Neural progenitor cell (in vitro differentiated cells): ENCODE measurements at regions not wholly inside any gene's neighbourhood (a gene's known extent, or its start where the extent isn't known, plus 50 kb on each side); places are given as distances from the start of the nearest gene placed in this dataset.

Experiments used
- DNase-seq: peaks from one replicate; pipeline ENCODE4 v3.0.0-alpha.2; 2016; ENCODE audit warnings: low spot score
- H2AFZ ChIP-seq: fragments of 200-600 bp; sonication (generic); replicated peaks from 2 replicates; pipeline ENCODE4 v1.6.1; 2016; ENCODE audit warnings: antibody characterized with exemption
- H3F3A ChIP-seq: fragments of 200-600 bp; sonication (generic); 2 replicates; pipeline ENCODE4 v1.6.1; 2016; ENCODE audit warnings: antibody characterized with exemption, low read depth
- H3K27ac ChIP-seq: fragments of 200-600 bp; sonication (generic); 2 replicates; pipeline ENCODE4 v1.5.1; 2016; ENCODE audit warnings: mild to moderate bottlenecking
- H3K27me3 ChIP-seq: fragments of 200-600 bp; sonication (generic); 2 replicates; pipeline ENCODE4 v1.6.1; 2016; ENCODE audit warnings: mild to moderate bottlenecking, moderate library complexity
- H3K36me3 ChIP-seq: fragments of 200-600 bp; sonication (generic); 2 replicates; pipeline ENCODE4 v1.5.1; 2016
- H3K4me1 ChIP-seq: fragments of 200-600 bp; sonication (generic); 2 replicates; pipeline ENCODE4 v1.6.1; 2016; ENCODE audit warnings: mixed run types
- H3K4me2 ChIP-seq: fragments of 200-600 bp; sonication (generic); 2 replicates; pipeline ENCODE4 v1.6.1; 2016
- H3K4me3 ChIP-seq: fragments of 200-600 bp; sonication (generic); 2 replicates; pipeline ENCODE4 v1.5.1; 2016
- H3K79me2 ChIP-seq: fragments of 200-600 bp; sonication (generic); 2 replicates; pipeline ENCODE4 v1.6.1; 2016; ENCODE audit warnings: low read depth
- H3K9ac ChIP-seq: fragments of 200-600 bp; sonication (generic); 2 replicates; pipeline ENCODE4 v1.6.1; 2016
- H3K9me3 ChIP-seq: fragments of 200-600 bp; sonication (generic); 2 replicates; pipeline ENCODE4 v1.5.1; 2016; ENCODE audit warnings: low read depth
- H4K20me1 ChIP-seq: fragments of 200-600 bp; sonication (generic); 2 replicates; pipeline ENCODE4 v1.6.1; 2016; ENCODE audit warnings: low read depth
- H3K27ac Mint-ChIP-seq: 3 replicates; pipeline ENCODE4 v1.8.0; 2021; ENCODE audit warnings: mixed read lengths
- H3K27me3 Mint-ChIP-seq: 2 replicates; pipeline ENCODE4 v1.8.0; 2022; ENCODE audit warnings: low read depth, mild to moderate bottlenecking, inconsistent platforms, moderate library complexity, mixed read lengths; ENCODE audit not compliant: insufficient read depth
- H3K36me3 Mint-ChIP-seq: 3 replicates; pipeline ENCODE4 v1.8.0; 2021; ENCODE audit warnings: mixed read lengths
- H3K4me1 Mint-ChIP-seq: 3 replicates; pipeline ENCODE4 v1.8.0; 2021; ENCODE audit warnings: mixed read lengths
- H3K4me3 Mint-ChIP-seq: 3 replicates; pipeline ENCODE4 v1.8.0; 2021; ENCODE audit warnings: mild to moderate bottlenecking, moderate library complexity, mixed read lengths
- H3K9me3 Mint-ChIP-seq: 3 replicates; pipeline ENCODE4 v1.8.0; 2020; ENCODE audit warnings: mixed read lengths
- EZH2 ChIP-seq: fragments of 200-600 bp; sonication (generic); IDR thresholded peaks from 2 replicates; pipeline ENCODE4 v1.6.1; 2017; ENCODE audit warnings: antibody characterized with exemption, mild to moderate bottlenecking, moderate library complexity
- EZH2phosphoT487 ChIP-seq: fragments of 200-600 bp; sonication (generic); IDR thresholded peaks from 2 replicates; pipeline ENCODE4 v1.6.1; 2017; ENCODE audit warnings: antibody characterized with exemption
- TF ChIP-seq, protein P1 (sequence below): fragments of 200-600 bp; sonication (generic); IDR thresholded peaks from 2 replicates; pipeline ENCODE4 v1.5.1; 2017; ENCODE audit warnings: antibody characterized with exemption, mild to moderate bottlenecking

DNA sequence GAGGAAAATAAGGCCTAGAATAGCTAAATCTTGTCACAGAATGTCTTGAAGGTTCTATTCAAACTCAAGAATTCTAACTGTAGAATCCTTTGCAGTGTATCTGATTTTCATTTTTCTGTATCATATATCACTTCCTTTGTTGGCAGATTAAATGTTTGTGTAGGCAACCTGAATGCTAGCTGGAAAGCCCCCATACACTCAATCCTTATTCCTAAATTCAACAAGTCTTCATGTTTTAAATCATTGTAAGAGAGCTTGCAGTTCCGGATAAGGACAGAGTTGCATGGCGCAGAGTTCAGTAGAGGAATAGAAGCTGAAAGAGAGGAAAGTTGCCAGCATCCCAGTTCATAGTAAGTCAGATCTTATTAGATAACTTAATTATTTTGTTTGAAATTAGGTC is 242.0 kb upstream of the SEMA6D start:
- Histone ChIP-seq H3K4me2 (no peak overlapping the region), H3K36me3 (no peaks in the 10 kb centered on the region), H3K4me3 (no peak overlapping the region), H3K9me3 (no peaks in the 10 kb centered on the region), H3K4me1 (no peaks in the 10 kb centered on the region), H3K27ac (no peak overlapping the region), H3K9ac (no peak overlapping the region), H3F3A (no peaks in the 10 kb centered on the region), H2AFZ (no peak overlapping the region), H3K79me2 (no peaks in the 10 kb centered on the region), H3K27me3 (no peaks in the 10 kb centered on the region), H4K20me1 (no peaks in the 10 kb centered on the region)
- Mint-ChIP-seq H3K9me3 (peaks cover 2% of the 10 kb centered on the region), H3K4me3 (no peak overlapping the region), H3K27me3 (no peaks in the 10 kb centered on the region), H3K36me3 (no peaks in the 10 kb centered on the region), H3K4me1 (peaks cover 9% of the 10 kb centered on the region), H3K27ac (no peak overlapping the region)
- TF ChIP-seq EZH2 = no peak
- TF ChIP-seq, protein P1, sequence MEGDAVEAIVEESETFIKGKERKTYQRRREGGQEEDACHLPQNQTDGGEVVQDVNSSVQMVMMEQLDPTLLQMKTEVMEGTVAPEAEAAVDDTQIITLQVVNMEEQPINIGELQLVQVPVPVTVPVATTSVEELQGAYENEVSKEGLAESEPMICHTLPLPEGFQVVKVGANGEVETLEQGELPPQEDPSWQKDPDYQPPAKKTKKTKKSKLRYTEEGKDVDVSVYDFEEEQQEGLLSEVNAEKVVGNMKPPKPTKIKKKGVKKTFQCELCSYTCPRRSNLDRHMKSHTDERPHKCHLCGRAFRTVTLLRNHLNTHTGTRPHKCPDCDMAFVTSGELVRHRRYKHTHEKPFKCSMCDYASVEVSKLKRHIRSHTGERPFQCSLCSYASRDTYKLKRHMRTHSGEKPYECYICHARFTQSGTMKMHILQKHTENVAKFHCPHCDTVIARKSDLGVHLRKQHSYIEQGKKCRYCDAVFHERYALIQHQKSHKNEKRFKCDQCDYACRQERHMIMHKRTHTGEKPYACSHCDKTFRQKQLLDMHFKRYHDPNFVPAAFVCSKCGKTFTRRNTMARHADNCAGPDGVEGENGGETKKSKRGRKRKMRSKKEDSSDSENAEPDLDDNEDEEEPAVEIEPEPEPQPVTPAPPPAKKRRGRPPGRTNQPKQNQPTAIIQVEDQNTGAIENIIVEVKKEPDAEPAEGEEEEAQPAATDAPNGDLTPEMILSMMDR = no peak
- TF ChIP-seq EZH2phosphoT487 = no peak
- DNase-seq = no peak

DNA sequence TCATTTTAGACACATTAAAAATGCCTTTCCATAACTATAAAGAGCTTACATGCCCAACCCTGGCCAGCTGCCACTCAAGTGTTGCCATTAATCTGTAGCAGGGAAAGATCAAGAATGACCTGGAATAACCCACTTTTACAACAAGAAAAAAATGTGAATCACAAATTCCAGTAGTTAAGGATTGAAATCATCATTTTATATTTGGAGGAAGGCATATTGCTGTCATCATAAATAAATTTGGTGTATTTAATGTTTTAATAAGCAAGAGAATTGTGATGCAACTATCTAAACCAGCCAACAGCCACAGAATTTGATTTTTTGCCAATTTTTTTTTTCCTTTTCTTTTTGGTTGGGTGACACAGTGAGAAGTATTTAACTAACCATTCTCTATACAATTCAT is 240.0 kb upstream of the SEMA6D start:
- H3K4me1 ChIP-seq = no peaks in the 10 kb centered on the region
- no peak overlapping the region for H3K4me3 ChIP-seq
- no peak for DNase-seq
- no peaks in the 10 kb centered on the region for H3K79me2 ChIP-seq
- no peak overlapping the region for H3K9ac ChIP-seq
- Mint-ChIP-seq H3K27ac (no peak overlapping the region), H3K4me1 (peaks cover 2% of the 10 kb centered on the region), H3K9me3 (peaks cover 2% of the 10 kb centered on the region), H3K36me3 (no peaks in the 10 kb centered on the region), H3K4me3 (no peak overlapping the region), H3K27me3 (no peaks in the 10 kb centered on the region)
- no peaks in the 10 kb centered on the region for H3K9me3 ChIP-seq
- TF ChIP-seq, protein P1 = no peak
- TF ChIP-seq EZH2 = no peak
- TF ChIP-seq EZH2phosphoT487 = no peak
- H3K27ac ChIP-seq = no peak overlapping the region
- no peaks in the 10 kb centered on the region for H3K36me3 ChIP-seq
- no peaks in the 10 kb centered on the region for H3F3A ChIP-seq
- no peaks in the 10 kb centered on the region for H3K27me3 ChIP-seq
- no peak overlapping the region for H2AFZ ChIP-seq
- no peak overlapping the region for H3K4me2 ChIP-seq
- H4K20me1 ChIP-seq = no peaks in the 10 kb centered on the region

DNA sequence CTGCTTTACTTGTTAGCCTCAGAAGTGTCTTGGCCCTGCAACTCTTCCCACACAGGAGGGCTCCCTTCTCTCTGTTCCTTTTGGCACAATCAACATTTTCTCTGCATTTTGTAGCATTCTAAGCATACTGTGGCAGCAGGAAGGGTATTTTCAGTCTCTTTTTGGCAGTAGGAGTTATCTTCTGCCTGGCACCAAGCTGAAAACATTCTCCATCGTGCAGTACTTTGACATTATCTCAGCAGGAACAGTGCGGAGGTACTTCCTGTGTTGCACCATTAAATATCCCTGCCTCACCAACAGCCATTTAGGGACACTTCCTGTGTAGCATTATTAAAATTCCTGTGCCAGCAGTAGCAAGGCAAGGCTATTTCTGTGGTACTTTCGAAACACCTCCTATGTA is 233.2 kb upstream of the SEMA6D start:
- Histone ChIP-seq H3K79me2 (no peaks in the 10 kb centered on the region), H3K9me3 (no peaks in the 10 kb centered on the region), H4K20me1 (no peaks in the 10 kb centered on the region), H3K27me3 (no peaks in the 10 kb centered on the region), H3K36me3 (no peaks in the 10 kb centered on the region), H3K4me1 (no peaks in the 10 kb centered on the region), H3K9ac (no peak overlapping the region), H2AFZ (peak overlapping the region; percentile 46), H3K4me3 (no peak overlapping the region), H3F3A (no peaks in the 10 kb centered on the region), H3K27ac (no peak overlapping the region), H3K4me2 (no peak overlapping the region)
- H3K27me3 Mint-ChIP-seq = no peaks in the 10 kb centered on the region
- H3K4me3 Mint-ChIP-seq = no peak overlapping the region
- H3K4me1 Mint-ChIP-seq = no peaks in the 10 kb centered on the region
- H3K27ac Mint-ChIP-seq = no peak overlapping the region
- DNase-seq = no peak
- TF ChIP-seq EZH2phosphoT487 (no peak), EZH2 (no peak)
- TF ChIP-seq, protein P1 = no peak
- H3K9me3 Mint-ChIP-seq = peaks cover 2% of the 10 kb centered on the region
- no peaks in the 10 kb centered on the region for H3K36me3 Mint-ChIP-seq
